ENCODE measurements at regions not wholly inside any gene's neighbourhood (a gene's known extent, or its start where the extent isn't known, plus 50 kb on each side); places are given as distances from the start of the nearest gene placed in this dataset.
"Not testable (repeated sequence)": the region's sequence is repeated elsewhere in the genome, so short reads cannot be mapped to it uniquely, and the experiment has no call there.

GRCh38 chr1:9466780-9467758, 72.2 kb upstream of the SLC25A33 start:
- DNase-seq (ENCODE audit: extremely low read depth, low read depth), result no peak

GRCh38 chr1:9469882-9470281, 69.4 kb upstream of the SLC25A33 start:
- not testable (repeated sequence) for DNase-seq (ENCODE audit: extremely low read depth, low read depth)

More at GRCh38 chr1:9466780-9467758, 72.2 kb upstream of the SLC25A33 start:
- TF ChIP-seq CTCF (IDR thresholded peaks at IDR 0.05; ENCODE audit: low read depth, low read length), result no peak

- TF ChIP-seq CTCF (IDR thresholded peaks at IDR 0.05; ENCODE audit: low read depth, low read length), result no peak
- DNase-seq (ENCODE audit: extremely low read depth, low read depth), result no peak
Measured at GRCh38 chr1:9471679-9472078, 67.6 kb upstream of the SLC25A33 start.

- no peak for TF ChIP-seq CTCF (IDR thresholded peaks at IDR 0.05; ENCODE audit: low read depth, low read length)
- DNase-seq (ENCODE audit: extremely low read depth, low read depth), result no peak
Measured at GRCh38 chr1:9472386-9473031, 66.8 kb upstream of the SLC25A33 start.

GRCh38 chr1:9473032-9473807, 66.0 kb upstream of the SLC25A33 start:
- TF ChIP-seq CTCF (IDR thresholded peaks at IDR 0.05; ENCODE audit: low read depth, low read length), result no peak
- peak; percentile 77 for DNase-seq (ENCODE audit: extremely low read depth, low read depth)

GRCh38 chr1:9475061-9475627, 64.1 kb upstream of the SLC25A33 start:
- no peak for TF ChIP-seq CTCF (IDR thresholded peaks at IDR 0.05; ENCODE audit: low read depth, low read length)
- no peak for DNase-seq (ENCODE audit: extremely low read depth, low read depth)

- no peak for DNase-seq (ENCODE audit: extremely low read depth, low read depth)
- no peak for TF ChIP-seq CTCF (IDR thresholded peaks at IDR 0.05; ENCODE audit: low read depth, low read length)
Measured at GRCh38 chr1:9476790-9477463, 62.3 kb upstream of the SLC25A33 start.

Data from AG09319 (cell line).